HG02870 (cell line): ENCODE measurements at regions not wholly inside any gene's neighbourhood (a gene's known extent, or its start where the extent isn't known, plus 50 kb on each side); places are given as distances from the start of the nearest gene placed in this dataset.

ENCODE experiments used
- ATAC-seq: cut with Tn5 transposase; IDR thresholded peaks from one replicate; pipeline ENCODE4 v1.9.1; 2021; ENCODE audit warnings: mild to moderate bottlenecking, moderate library complexity; ENCODE audit not compliant: unreplicated experiment

DNA sequence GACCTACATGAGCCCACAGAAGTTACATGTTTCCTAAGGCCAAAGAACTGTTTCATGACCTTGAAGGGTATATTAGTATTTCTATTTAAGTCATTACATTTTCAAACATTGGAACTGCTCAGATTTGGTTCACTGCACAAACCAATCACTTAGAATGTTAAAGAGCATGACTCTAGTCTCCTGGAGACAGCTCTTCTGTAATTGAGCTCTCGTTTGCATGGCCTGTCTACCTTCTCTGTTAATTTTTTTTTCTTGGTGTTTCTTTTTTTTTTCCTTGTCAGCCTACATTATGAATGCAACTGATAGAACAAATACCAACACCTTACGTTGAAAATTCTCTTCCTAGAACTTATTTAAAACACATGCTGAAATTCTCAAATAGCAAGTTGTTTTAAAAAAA, 860.2 kb upstream of the MAP3K7 start:
- no peak for ATAC-seq

DNA sequence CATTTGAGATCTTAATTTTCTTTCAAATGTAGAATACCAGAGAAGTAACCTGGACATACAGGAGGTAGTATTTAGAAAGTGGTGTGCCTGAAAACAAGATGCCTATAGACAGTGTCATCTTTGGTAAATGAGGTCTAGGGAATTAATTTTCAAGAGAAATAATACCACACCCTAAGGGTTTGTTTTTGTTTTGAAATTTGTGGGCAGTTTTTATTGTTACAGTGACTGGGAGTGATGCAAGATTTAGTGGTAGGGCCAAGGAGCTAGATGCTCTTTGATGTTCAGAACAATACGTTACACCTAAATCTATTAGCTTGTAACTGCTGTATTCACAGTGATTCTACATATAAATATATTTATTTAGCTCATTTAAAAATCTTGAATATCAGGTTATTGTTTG, 856.5 kb upstream of the MAP3K7 start:
- no peak for ATAC-seq

DNA sequence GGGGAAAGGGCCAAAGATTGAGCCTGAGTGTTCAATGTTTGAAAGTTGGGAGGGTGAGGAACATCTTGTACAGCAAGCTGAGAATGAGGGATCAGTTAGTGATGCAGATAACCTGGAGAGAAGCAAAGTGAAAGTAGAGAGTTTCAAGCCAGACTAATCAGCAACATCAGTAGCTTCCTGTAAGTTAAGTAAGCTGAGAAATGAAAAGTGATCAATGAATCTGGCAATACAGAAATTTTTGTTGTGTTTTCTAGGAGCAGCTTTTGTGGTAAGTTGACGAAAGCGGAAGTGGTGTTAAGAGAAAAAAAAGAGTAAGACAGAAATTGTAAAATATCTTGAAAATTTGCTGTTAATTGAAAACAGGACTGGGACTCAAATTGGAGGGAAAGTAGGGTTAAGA, 855.5 kb upstream of the MAP3K7 start:
- no peak for ATAC-seq

DNA sequence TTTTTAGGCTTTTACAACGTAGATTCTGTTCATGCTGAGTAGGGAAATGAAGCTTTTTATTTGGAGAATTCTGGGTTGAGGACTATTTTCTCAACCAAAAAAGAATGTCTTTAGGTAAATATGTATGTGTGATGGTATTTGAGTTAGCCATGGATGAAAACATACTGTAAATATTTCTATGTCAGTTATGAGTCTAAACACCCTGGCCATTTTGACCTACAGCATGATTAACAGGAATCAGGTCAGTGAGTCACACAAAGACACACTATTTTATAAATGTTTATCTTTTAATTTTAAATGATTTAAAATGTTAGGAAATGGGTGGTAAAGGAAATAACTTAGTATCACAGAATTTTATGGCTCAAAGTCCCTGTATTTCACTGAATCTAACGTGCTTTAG, 851.7 kb upstream of the MAP3K7 start:
- ATAC-seq = no peak

DNA sequence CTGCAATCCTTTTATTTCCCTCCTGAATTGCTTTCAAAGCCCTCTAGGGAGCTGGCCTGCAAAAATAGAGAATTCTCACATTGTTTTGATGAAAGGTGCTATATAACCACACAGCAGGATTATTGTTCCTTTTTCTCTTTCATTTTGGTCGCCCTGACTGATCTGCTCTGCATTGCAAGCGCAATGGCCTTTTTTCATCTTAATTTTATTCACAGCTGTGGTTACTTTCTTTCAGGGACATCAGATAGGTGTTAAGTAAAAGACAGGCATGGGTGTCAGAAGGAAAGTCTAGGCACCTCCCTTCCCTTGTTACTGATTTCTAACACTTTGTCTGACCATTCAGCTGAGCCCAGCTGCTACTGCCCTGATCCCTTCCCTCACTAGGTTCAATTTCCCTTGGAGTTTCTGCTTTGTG, 850.5 kb upstream of the MAP3K7 start:
- ATAC-seq = no peak

DNA sequence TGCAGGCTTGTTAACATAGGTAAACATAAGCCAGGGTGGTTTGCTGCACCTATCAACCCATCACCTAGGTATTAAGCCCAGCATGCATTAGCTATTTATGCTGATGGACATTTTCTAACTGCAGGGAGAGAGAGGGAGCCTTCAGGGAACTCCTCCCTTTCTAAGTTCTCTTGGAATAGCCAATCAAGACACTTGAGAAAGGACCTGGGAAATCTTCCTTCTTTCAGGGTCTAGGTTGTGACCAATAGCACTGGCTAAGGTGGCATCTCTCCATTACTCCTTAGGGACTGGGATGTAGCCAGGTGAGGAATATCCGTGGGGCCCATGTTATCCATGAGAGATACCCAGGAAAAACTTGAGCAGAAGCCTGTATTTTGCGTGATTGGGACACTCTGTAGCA, 849.6 kb upstream of the MAP3K7 start:
- no peak for ATAC-seq

DNA sequence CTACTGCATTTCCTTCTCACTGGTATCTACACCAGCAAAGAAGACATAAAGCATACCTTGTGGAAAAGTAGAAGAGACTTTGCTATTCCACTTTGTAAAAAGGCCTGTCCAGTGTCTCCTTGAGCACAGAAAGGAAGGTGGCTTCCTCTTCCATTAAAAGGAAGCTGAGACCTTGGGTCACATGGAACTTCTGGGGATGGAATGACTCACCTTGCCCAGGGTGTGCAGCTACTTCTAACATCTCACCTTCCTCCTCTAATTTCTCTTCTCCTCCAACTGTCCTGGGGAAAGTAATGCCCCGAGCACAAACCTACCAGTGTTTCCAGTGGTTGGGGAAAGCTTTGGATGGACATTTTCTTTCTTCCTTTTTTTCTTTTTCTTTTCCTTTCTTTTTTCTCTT, 848.8 kb upstream of the MAP3K7 start:
- no peak for ATAC-seq

DNA sequence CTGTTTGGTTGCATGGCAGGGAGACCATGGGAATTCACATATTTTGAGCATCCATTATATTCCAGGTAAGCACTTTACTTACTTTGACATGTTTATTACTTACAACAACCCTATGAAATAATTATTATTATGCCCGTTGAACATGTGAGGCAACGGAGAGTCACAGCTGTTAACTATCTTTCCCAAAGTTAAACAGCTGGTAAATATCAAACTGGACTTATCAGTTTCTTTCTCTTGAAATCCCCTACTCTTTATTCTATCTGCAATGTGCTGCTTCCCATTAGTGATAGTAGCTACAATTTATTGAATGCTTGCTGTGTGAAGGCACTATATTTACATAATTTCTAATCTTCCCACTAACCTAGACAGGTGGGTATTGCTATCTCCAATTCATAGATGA, 847.7 kb upstream of the MAP3K7 start:
- no peak for ATAC-seq

DNA sequence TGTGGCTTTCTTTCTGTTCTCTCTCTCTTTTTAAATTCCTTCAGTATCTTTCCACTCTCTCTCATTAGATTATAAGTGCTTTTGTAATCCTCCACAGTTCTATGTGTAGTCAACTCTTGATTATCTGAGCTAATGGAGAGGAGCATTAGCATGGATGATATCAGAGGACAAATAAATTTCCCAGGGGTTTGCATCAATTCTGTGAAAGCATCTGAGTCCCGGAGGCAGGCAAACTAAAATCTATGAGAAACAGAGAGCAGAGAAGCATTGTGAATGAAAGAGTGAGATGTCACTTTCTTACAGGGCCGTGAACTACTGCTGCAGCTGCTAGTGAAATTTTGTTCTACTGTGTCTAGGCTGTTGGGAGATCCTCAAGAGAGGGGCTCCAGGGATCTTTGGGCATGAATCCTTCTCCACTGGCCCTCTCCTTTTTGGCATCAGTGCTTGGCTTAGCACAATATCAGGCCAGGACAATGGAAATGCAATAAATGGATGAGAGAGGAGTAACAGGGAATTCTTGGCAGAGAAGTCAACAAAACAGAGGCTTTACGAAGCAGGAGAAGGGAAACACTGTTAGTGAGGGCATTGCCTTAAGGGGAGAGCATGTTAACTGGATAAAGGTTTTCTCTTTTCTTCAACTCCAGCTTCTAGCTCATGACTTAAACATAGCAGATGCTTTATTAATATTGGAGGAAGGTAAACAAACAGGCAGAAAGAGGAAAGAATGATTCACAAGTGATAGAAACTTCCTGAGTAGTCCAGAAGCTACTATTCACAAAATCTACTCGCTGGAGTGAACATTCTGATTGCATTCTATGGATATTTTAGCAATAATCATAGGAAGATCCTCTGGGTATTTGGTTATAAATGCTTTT, 847.0 kb upstream of the MAP3K7 start:
- no peak for ATAC-seq

DNA sequence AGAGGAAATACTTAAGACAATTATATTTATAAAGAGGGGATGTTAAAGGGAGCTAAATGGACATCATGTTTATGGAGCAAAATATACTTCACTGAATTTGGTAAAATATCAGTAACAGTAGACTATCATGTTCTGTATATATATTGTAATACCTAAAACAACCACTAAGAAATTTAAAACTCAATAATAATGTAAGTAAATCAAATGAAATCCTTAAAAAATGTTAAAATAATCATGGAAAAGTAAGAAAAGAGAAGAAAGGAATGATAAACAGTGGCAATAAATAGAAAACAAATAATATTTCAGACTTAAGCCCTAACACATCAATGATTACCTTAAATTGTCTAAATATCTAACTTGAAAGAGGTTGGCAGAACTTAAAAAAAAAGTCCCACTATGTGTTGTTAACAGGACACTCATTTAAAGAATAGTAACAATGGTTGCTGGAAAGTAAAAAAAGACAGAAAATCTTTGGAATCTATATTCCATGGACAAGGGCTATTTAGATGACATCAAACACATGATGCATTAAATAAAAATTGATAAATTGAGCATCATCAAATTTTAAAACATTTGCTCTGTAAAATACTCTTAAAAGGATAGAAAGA, 842.2 kb upstream of the MAP3K7 start:
- ATAC-seq = no peak

DNA sequence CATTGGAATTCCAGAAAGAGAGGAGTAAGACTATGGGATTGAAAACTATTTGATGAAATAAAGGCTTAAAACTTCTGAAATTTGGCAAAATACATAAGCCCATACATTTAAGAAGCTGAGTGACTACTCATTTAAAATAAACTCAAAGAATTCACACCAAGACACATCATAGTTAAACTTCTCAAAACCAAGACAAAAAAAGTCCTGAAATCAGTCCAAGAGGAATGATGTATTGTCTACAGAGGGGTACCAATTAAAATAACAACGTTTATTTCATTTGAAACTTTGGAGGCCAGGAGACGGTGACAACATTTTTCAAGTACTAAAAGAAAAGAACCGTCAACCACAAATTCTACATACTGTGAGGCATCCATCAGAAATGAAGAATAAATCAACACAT, 841.4 kb upstream of the MAP3K7 start:
- ATAC-seq = no peak

DNA sequence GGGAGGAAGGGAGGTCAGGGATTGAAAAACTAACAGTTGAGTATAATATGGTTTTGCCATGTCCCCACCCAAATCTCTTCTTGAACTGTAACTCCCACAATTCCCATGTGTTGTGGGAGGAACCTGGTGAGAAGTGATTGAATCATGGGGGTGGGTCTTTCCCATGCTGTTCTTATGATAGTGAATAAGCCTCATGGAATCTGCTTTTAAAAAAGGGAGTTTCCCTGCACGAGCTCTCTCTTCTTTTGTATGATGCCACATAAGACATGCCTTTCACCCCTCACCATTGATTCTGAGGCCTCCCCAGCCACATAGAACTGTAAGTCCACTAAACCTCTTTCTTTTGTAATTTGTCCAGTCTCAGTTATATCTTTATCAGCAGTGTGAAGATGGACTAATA, 833.4 kb upstream of the MAP3K7 start:
- no peak for ATAC-seq

DNA sequence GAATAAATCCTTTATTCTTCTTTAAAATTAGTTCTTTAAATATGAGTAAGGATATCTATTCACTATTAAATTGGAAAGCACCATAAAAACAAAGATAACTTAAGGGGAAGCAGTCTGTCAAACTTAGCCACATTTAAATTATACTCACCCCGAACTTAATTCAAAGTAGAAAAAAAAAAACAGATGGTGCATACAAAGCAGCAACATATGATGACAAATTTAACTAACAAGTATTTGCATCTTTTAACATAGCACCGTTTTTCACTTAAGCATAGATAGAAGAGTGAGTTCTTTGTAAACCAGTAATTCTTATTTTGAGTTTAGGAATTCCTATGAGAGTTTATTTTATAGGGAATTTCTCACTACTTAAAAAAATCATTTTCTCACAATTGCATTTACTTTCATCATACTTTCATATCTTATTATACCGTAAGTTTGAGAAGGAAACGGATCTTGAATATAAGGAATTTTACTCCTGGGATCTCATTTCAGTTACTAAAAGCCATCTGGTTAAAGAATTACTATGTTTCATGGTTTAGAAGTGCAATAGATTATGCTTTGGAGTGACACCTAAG, 828.2 kb upstream of the MAP3K7 start:
- no peak for ATAC-seq

DNA sequence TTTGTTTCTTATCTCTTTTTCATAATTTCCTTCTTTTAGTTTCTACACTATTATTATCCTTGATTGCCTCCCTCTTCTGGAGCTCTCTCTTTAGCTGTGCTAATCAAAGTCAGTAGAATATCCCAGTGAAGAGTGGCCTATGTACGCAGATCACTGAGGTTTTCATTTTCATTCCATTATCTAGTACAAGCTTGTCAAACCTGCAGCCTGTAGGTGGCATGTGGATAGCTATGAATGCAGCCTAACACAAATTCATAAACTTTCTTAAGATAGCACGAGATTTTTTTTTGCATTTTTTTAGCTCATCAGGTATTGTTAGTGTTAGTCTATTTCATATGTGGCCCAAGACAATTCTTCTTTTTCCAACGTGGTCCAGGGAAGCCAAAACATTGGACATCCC, 825.7 kb upstream of the MAP3K7 start:
- no peak for ATAC-seq

DNA sequence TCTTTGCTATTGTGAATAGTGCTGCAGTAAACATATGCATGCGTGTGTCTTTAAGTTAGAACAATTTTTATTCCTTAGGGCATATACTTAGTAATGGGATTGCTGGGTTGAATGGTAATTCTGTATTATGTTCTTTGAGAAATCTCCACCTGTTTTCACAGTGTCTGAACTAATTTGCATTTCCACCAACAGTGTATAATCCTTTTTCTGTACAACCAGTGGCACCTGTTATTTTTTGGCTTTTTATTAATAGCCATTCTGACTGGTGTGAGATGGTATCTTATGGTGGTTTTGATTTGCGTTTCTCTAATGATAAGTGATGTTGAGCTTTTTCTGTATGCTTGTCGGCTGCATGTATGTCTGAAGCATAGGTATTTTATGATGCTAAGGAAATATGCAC, 820.8 kb upstream of the MAP3K7 start:
- ATAC-seq = no peak

DNA sequence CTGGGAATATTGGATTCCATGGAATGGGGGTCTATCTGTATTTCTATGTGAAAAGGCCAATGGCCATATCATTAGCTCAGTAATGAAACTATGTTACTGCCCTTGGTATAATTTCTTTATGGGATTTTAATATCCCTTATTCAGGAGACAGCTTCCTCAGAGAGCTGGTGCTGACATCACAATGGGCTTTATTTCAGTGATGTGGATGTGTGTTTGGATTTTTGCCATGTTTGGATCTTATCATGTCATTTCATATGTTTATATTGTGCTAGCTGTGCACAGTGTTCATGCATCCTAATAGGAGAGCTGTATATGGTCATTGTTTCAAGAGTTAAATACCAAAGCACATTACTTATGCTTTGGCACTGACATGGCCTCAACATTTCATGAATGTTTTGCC, 806.1 kb upstream of the MAP3K7 start:
- ATAC-seq = no peak

DNA sequence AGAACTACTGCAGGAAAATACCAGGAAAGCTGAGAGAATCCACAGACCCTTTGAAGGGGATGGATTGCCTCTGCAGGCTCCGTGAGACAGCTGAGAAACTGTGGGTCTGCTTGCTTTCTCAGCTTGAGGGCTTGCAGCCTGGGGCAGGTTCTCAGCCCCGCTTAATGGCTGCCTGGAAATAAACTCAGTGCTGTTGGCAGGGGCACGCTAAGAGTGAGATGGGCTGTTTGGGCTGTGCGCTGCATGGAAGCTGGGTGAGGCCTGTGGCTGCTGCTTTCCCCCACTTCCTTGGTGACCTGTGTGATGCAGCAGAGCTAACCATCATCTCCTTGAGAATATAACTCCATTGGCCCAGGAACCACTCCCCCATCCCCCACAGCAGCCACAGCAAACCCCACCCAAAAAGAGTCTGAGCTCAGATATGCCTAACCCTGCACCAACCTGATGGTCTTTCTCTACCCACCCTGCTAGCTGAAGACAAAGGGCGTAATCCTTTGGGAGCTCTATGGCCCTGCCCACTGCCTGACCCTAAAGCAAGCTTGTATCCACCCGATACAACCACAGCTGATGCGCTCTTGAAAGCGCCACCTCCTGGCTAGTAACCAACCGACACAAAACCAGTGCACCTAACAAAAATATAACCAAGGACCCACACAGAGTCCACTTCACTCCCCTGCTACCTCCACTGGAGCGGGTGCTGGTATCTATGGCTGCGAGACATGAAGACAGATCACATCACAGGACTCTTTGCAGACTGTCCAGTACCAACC, 800.6 kb upstream of the MAP3K7 start:
- ATAC-seq = no peak

DNA sequence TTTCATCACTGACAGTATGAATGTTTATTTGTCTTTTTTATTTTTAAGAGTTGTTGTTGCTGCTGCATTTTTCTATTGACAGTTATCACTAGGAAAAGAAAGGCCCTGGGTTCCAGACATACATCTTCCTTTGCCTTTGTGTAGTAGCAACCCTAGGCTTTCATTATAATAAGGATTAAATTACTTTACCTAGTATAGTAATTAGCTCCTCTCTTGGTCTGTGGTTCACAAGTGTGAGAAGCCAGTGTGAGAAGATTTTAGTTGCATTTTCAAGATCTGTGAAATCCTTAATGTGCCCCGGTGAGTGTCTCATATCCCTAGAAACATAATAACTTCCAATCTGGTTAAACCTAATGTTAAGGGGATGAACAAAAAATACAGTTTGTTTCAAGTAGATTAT, 799.3 kb upstream of the MAP3K7 start:
- ATAC-seq = no peak

DNA sequence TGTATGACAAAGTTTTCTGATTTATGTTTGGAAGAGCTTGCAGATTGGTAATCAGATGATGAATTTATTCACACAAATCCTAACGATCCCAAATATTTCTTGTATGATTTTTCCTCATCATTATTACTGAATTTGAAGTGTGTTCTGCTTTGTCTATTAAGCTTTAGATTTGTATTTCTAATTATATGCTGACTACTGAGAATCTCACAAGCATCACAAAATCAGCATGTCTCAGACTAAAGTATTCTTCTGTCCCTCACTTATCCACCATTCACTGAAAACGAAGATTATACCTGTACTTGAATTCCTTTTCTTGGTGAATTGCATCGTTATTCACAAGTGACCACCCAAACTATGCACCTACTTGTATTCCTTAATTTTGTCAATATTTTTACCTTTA, 796.3 kb upstream of the MAP3K7 start:
- ATAC-seq = no peak

DNA sequence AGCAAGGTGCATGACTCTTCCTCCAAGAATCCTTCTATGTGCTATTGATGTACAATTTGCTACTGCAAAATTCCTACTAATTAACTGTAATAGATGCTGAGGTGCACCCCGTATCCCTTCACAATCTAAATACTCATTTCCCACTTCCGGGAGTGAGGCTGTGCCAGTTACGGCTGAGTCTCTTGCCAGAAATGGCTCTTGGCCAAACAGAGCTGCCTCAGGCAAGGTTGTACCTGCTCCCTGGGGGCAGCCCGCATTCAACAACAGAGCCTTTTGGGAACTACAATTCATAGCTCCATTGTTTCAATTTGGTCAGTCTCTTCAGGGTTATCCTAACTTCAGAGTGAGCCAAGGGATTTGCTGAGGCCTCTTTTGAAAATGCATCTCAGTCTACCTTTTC, 789.8 kb upstream of the MAP3K7 start:
- ATAC-seq = no peak

DNA sequence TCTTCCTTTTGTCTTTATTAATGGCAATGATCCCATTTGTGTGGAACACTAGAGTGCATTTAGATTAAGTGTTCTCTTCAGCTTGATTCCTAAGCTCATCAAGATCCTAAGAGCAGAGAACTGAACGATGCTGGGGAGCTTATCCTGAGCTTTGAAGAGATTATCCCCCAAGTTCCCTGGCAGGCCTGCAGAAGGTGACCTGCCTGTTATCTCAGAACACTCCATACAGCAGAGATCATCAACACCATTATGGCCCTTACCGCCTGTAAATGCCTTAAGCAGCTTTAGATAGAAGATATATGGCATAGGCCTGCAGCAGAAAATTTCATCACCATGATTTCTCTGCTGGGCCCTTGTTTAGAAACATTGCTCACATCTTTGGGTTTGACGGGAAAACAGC, 779.9 kb upstream of the MAP3K7 start:
- ATAC-seq = no peak

DNA sequence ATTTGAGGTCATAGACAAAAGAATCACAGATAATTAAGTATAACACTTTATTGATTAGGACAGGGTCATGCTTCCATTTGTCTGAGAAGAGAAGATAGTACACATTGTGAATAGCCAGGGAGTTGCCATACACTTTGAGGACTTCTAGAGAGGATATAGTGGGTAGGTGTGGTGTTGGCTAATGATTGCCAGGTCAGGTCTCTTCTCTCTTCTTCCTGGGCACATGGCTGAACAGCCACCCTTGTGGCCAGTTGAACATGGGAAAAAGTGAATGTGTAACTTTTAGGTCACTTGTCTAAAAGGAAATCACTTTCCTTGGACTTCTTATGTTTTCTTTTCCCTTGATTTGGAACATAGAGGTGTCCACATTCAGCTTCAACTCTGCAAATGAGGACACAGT, 772.1 kb upstream of the MAP3K7 start:
- no peak for ATAC-seq
